ENCODE measurements at regions not wholly inside any gene's neighbourhood (a gene's known extent, or its start where the extent isn't known, plus 50 kb on each side); places are given as distances from the start of the nearest gene placed in this dataset.

DNA sequence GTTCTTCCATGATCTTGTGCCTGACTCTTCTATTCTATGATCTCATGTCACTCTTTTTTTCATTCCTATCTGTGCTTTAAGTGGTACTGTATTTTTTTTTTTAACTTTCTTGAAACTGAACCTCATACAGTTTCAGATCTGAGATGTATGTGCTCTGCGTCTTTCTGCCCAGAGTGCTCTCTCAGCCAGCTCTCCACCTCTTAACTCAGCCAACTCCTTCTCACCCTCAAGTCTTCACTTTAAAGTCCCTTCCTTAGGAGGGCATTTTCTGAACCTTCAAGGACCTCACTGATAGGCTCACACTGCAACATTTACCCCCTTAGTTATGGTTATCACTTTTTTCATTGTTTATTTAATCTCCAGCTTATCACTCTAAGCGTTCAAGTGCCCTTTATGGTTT, 158.7 kb downstream of the IRS2 start:
- H3K18ac ChIP-seq (ENCODE audit: insufficient read length, low read depth, low read length) = no peak overlapping the region
- H3K14ac ChIP-seq (ENCODE audit: insufficient read depth, low read length) = no peak overlapping the region
- H2AFZ ChIP-seq (ENCODE audit: low read length) = no peak overlapping the region
- no peak overlapping the region for H3K23ac ChIP-seq (ENCODE audit: insufficient read length, low read depth, low read length)
- no peak overlapping the region for H2BK120ac ChIP-seq (ENCODE audit: low read depth, low read length, poor library complexity, severe bottlenecking)
- H3K9me3 ChIP-seq (ENCODE audit: control insufficient read depth, low read depth, low read length) = no peaks in the 10 kb centered on the region
- H3K9ac ChIP-seq (ENCODE audit: extremely low read depth, insufficient read length, low read length) = no peak overlapping the region
- no peak overlapping the region for H4K5ac ChIP-seq (ENCODE audit: insufficient read length, low read depth, low read length)
- H3K36me3 Mint-ChIP-seq (ENCODE audit: insufficient read depth in 1 of 3, low read depth in 3 of 3) = no peaks in the 10 kb centered on the region
- H2AK5ac ChIP-seq (ENCODE audit: insufficient read length, low read length) = no peak overlapping the region
- no peak overlapping the region for H3K27ac Mint-ChIP-seq
- no peak overlapping the region for H3K4me2 ChIP-seq (ENCODE audit: insufficient read depth, insufficient read length, low read length)
- no CpG with 5 or more reads among the region's 2 CpGs for WGBS (ENCODE audit: extremely low coverage, insufficient read length, low lambda C conversion rate)
- H2BK12ac ChIP-seq (ENCODE audit: insufficient read length, low read depth, low read length) = no peak overlapping the region
- no peak for DNase-seq
- H3K27me3 ChIP-seq (ENCODE audit: insufficient read depth, low read length) = no peaks in the 10 kb centered on the region
- peaks cover 13 to 14% of the 10 kb centered on the region in 2 experiments for H3K4me1 Mint-ChIP-seq
- no peak overlapping the region for H2BK15ac ChIP-seq (ENCODE audit: low read depth, low read length)
- no peak overlapping the region for H4K91ac ChIP-seq (ENCODE audit: insufficient read length, low read depth, low read length)
- no peaks in the 10 kb centered on the region for H4K20me1 ChIP-seq (ENCODE audit: control insufficient read depth, insufficient read depth, insufficient read length)
- peaks cover 0 to 3% of the 10 kb centered on the region in 2 experiments; a peak in 1 of 5 replicates for H3K9me3 Mint-ChIP-seq
- H2BK5ac ChIP-seq (ENCODE audit: insufficient read length, low read length) = no peak overlapping the region
- no peaks in the 10 kb centered on the region; the same call in 1 of the 2 replicates for H3K27me3 Mint-ChIP-seq (ENCODE audit: low read depth)
- no peaks in the 10 kb centered on the region for H3K79me2 ChIP-seq (ENCODE audit: insufficient read depth, low read length)
- no peak for TF ChIP-seq CTCF (conservative IDR thresholded peaks at IDR 0.05)
- H3K56ac ChIP-seq (ENCODE audit: insufficient read length, low read depth, low read length) = no peak overlapping the region
- no peak overlapping the region for H3T11ph ChIP-seq (ENCODE audit: low read length)
- no peak overlapping the region for H3K27ac ChIP-seq (ENCODE audit: insufficient read length, low read depth, low read length)
- H3K4me1 ChIP-seq (ENCODE audit: insufficient read depth, low read length) = no peaks in the 10 kb centered on the region; the same call in 1 of the 2 replicates
- no peak overlapping the region for H2BK20ac ChIP-seq (ENCODE audit: low read depth, low read length, poor library complexity, severe bottlenecking)
- no peaks in the 10 kb centered on the region for H3K79me1 ChIP-seq (ENCODE audit: insufficient read depth, low read depth, low read length, poor library complexity, severe bottlenecking)
- H3K23me2 ChIP-seq (ENCODE audit: insufficient read length, low read depth, low read length, poor library complexity, severe bottlenecking) = no peaks in the 10 kb centered on the region
- no peak overlapping the region for H4K8ac ChIP-seq (replicated peaks; ENCODE audit: insufficient read length, low read depth, low read length)
- no peak overlapping the region for H3K4ac ChIP-seq (ENCODE audit: low read depth, low read length)
- H3K4me3 Mint-ChIP-seq = no peak overlapping the region

Measured in H9 (cell line).